ENCODE measurements at regions not wholly inside any gene's neighbourhood (a gene's known extent, or its start where the extent isn't known, plus 50 kb on each side); places are given as distances from the start of the nearest gene placed in this dataset.

DNA sequence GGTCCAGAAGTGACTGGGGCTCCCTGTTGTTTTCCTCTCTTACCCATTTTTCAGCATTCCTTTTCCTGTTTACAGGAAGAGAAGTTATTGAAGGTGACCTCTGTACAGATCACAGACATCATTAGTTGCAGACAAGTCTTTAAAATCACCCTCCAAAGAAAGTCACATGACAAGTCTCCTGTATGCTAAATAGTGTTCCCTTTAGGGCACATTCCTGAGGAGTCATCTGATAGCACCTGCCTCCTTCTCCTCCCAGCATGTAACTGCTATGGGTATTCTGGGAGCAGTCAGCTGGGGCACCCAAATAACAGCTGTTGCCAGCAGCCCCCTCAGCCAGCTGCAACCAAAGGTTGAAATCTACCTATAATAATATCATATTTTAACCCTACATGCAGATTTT, 200.6 kb downstream of the PTGER3 start:
- Mint-ChIP-seq H3K9me3 (no peaks in the 10 kb centered on the region), H3K4me3 (no peak overlapping the region), H3K27me3 (ENCODE audit: low read depth, poor library complexity) (no peaks in the 10 kb centered on the region), H3K4me1 (no peaks in the 10 kb centered on the region), H3K27ac (no peak overlapping the region), H3K36me3 (ENCODE audit: low read depth) (no peaks in the 10 kb centered on the region)
- no peak for DNase-seq
- TF ChIP-seq, protein P1, sequence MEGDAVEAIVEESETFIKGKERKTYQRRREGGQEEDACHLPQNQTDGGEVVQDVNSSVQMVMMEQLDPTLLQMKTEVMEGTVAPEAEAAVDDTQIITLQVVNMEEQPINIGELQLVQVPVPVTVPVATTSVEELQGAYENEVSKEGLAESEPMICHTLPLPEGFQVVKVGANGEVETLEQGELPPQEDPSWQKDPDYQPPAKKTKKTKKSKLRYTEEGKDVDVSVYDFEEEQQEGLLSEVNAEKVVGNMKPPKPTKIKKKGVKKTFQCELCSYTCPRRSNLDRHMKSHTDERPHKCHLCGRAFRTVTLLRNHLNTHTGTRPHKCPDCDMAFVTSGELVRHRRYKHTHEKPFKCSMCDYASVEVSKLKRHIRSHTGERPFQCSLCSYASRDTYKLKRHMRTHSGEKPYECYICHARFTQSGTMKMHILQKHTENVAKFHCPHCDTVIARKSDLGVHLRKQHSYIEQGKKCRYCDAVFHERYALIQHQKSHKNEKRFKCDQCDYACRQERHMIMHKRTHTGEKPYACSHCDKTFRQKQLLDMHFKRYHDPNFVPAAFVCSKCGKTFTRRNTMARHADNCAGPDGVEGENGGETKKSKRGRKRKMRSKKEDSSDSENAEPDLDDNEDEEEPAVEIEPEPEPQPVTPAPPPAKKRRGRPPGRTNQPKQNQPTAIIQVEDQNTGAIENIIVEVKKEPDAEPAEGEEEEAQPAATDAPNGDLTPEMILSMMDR (IDR thresholded peaks at IDR 0.05) = no peak

DNA sequence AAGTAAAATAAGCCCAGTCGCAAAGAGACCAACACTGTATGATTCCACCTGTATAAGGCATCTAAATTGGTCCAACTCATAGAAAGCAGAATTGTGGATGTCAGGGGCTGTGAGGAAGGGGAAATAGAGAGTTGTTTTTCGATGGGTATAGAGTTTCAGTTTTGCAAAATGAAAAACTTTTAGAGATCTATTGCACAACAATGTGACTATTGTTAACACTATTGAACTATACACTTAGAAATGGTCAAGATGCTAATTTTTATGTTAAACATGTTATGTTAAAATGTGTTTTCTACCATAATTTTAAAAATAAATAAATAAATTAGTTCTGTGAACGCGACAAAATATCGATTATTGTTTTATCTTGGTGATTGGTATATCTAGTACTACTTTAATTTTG, 192.4 kb downstream of the PTGER3 start:
- Mint-ChIP-seq H3K4me3 (no peak overlapping the region), H3K9me3 (no peaks in the 10 kb centered on the region), H3K36me3 (ENCODE audit: low read depth) (no peaks in the 10 kb centered on the region), H3K27ac (no peak overlapping the region), H3K27me3 (ENCODE audit: low read depth, poor library complexity) (peaks cover 3% of the 10 kb centered on the region), H3K4me1 (no peaks in the 10 kb centered on the region)
- DNase-seq = no peak
- TF ChIP-seq, protein P1 (IDR thresholded peaks at IDR 0.05) = no peak

DNA sequence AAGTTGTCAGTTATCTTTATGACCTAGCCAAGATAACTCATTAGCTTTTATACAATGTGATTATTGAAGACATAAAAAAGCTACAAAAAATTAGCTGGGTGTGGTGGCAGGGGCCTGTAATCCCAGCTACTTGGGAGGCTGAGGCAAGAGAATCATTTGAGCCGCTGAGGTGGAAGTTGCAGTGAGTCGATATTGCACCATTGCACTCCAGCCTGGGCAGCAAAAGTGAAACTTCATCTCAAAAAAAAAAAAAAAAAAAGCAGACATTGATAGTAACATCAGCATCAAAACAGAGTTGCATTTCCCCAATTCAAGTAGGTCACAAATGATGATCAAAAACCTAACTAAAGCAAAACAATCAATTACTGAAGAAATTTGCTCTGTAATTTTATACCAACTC, 191.4 kb downstream of the PTGER3 start:
- H3K27me3 Mint-ChIP-seq (ENCODE audit: low read depth, poor library complexity) = peaks cover 3% of the 10 kb centered on the region
- no peak overlapping the region for H3K27ac Mint-ChIP-seq
- no peaks in the 10 kb centered on the region for H3K36me3 Mint-ChIP-seq (ENCODE audit: low read depth)
- H3K4me3 Mint-ChIP-seq = no peak overlapping the region
- no peaks in the 10 kb centered on the region for H3K4me1 Mint-ChIP-seq
- TF ChIP-seq, protein P1 (IDR thresholded peaks at IDR 0.05) = no peak
- H3K9me3 Mint-ChIP-seq = no peaks in the 10 kb centered on the region
- DNase-seq = no peak

DNA sequence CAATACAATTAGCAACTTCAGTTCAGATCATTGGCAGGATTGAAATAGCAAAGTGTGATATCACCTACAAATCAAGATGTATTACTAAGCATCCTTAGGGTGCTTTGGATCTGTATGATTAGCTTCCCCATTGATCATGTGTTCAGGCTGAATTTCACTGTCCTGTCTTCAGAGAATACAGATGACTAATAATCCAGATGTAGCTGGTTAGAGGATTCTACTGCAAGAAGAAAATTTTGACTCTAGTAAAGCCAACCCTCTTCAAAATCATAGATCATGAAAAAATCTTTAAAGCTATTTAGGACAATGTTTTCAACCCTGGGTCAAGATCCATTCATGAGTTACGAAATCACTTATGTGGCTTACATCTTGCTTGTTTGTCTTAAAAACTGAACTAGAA, 184.4 kb downstream of the PTGER3 start:
- no peak for DNase-seq
- H3K4me1 Mint-ChIP-seq = no peaks in the 10 kb centered on the region
- no peak overlapping the region for H3K4me3 Mint-ChIP-seq
- no peaks in the 10 kb centered on the region for H3K36me3 Mint-ChIP-seq (ENCODE audit: low read depth)
- H3K27ac Mint-ChIP-seq = no peak overlapping the region
- no peaks in the 10 kb centered on the region for H3K9me3 Mint-ChIP-seq
- peaks cover 4% of the 10 kb centered on the region for H3K27me3 Mint-ChIP-seq (ENCODE audit: low read depth, poor library complexity)
- TF ChIP-seq, protein P1 (IDR thresholded peaks at IDR 0.05) = no peak

DNA sequence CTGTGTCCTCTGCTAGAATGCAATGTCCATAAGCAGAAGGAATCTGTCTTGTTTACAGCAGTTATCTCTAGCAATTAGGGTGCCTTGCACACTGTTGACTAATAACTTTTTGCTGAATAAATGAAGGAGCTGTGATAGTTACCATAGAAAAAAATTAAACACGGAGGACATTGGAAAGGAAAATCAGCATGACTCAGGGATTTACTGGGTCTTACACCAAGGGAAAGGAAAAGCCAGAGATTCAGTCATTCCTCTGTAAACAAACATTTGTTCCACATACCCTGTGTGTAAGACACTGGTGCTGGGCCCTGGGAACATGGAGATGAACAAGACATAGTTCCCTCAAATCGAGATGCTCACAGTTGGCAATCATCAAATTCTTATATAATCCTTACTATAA, 183.3 kb downstream of the PTGER3 start:
- TF ChIP-seq, protein P1 (IDR thresholded peaks at IDR 0.05) = no peak
- no peaks in the 10 kb centered on the region for H3K9me3 Mint-ChIP-seq
- no peaks in the 10 kb centered on the region for H3K36me3 Mint-ChIP-seq (ENCODE audit: low read depth)
- H3K27me3 Mint-ChIP-seq (ENCODE audit: low read depth, poor library complexity) = peaks cover 4% of the 10 kb centered on the region
- H3K27ac Mint-ChIP-seq = no peak overlapping the region
- no peak for DNase-seq
- no peak overlapping the region for H3K4me3 Mint-ChIP-seq
- no peaks in the 10 kb centered on the region for H3K4me1 Mint-ChIP-seq

DNA sequence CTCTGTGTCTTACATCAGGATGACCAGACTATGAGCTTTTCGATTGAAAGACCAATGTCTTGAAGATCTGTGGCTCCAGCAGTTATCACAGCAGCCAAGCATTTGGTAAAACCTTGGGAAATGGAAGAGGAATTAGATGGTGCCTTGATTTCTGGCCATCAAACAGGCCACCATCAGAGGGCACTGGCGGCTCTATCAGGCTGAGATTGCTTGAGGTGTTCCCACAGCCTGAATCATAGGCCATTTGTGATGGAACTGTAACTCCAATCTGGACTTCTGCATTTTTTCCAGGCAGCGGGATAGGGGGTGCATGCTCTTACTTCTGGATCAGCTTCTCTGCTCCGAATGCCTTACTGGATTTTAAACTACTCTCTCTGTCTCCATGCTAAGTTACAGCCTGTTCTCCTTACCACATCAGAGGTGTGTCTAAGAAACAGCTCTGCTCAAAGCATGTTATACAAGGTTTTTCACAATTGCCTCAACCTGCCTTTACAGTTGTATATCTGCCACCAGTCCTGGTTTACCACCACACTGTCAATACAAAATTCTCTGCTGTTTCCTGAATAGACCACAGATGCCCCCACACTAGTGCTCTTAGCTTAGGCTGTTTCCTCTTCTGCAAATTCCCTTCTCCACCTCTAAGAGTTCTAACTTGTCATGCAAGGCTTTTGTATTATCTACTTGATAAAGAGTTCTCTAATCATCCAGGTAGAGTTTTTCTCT, 180.9 kb downstream of the PTGER3 start:
- H3K27me3 Mint-ChIP-seq (ENCODE audit: low read depth, poor library complexity) = peaks cover 4% of the 10 kb centered on the region
- H3K27ac Mint-ChIP-seq = no peak overlapping the region
- TF ChIP-seq, protein P1 (IDR thresholded peaks at IDR 0.05) = no peak
- H3K4me1 Mint-ChIP-seq = no peaks in the 10 kb centered on the region
- no peaks in the 10 kb centered on the region for H3K36me3 Mint-ChIP-seq (ENCODE audit: low read depth)
- no peak for DNase-seq
- H3K9me3 Mint-ChIP-seq = no peaks in the 10 kb centered on the region
- H3K4me3 Mint-ChIP-seq = no peak overlapping the region

All from nephron progenitor cell (in vitro differentiated cells).